Endothelial cell of umbilical vein (primary cell): ENCODE measurements at regions not wholly inside any gene's neighbourhood (a gene's known extent, or its start where the extent isn't known, plus 50 kb on each side); places are given as distances from the start of the nearest gene placed in this dataset.

ENCODE experiments used
- BruUV-seq: library from RNA; stranded (reverse); fragments of 400-500 nt; replicated peaks from 2 replicates; lab custom pipeline; 2021; lab: Mats Ljungman, UMichigan
- CTCF ChIA-PET: fragments of 300-600, 350-600 bp; sonication (Branson Sonifier 250); formaldehyde crosslinking; loops from one replicate; lab custom pipeline; 2021; ENCODE audit warnings: antibody characterized with exemption, inconsistent platforms; lab: Charles Lee
- POLR2A ChIA-PET: fragments of 300-600, 350-600 bp; sonication (Branson Sonifier 250); formaldehyde crosslinking; loops from one replicate; lab custom pipeline; 2021; ENCODE audit warnings: antibody characterized with exemption, inconsistent platforms; lab: Charles Lee
- DNase-seq: peaks from one replicate; pipeline ENCODE4 v3.0.0-alpha.2; 2011; ENCODE audit warnings: low read depth, low spot score
- FAIRE-seq: peaks from 2 replicates; lab custom pipeline; 2011; peaks lifted over from hg19 to GRCh38; lab: Jason Lieb, UNC
- H2AFZ ChIP-seq: 2 replicates; pipeline ENCODE4 v1.6.0; 2012; ENCODE audit warnings: low read depth, low read length, control low read depth, inconsistent platforms
- H3K27ac ChIP-seq: 2 replicates; pipeline ENCODE4 v1.5.1; 2011; ENCODE audit warnings: low read depth, mild to moderate bottlenecking, control low read depth, low read length, moderate library complexity; ENCODE audit not compliant: insufficient read depth
- H3K27me3 ChIP-seq, 2 experiments: 2 replicates each; pipeline versions ENCODE4 v1.6.0 to v1.6.1; 2011; ENCODE audit warnings: low read length in 2 of 2, mixed read lengths in 1 of 2; ENCODE audit not compliant: control insufficient read depth in 2 of 2, insufficient read depth in 2 of 2
- H3K36me3 ChIP-seq, 2 experiments: 2 replicates in 1 of 2; 3 replicates in 1 of 2; pipeline ENCODE4 v1.5.1; 2011; ENCODE audit warnings: low read length in 2 of 2, mild to moderate bottlenecking in 1 of 2, moderate library complexity in 1 of 2; ENCODE audit not compliant: control insufficient read depth in 2 of 2, insufficient read depth in 2 of 2; ENCODE audit errors: extremely low read depth in 1 of 2
- H3K4me1 ChIP-seq: 3 replicates; pipeline ENCODE4 v1.5.1; 2011; ENCODE audit warnings: mild to moderate bottlenecking, low read length; ENCODE audit not compliant: control insufficient read depth, insufficient read depth; ENCODE audit errors: extremely low read depth
- H3K4me2 ChIP-seq: 2 replicates; pipeline ENCODE4 v1.6.1; 2011; ENCODE audit warnings: low read length, control low read depth, mixed read lengths; ENCODE audit not compliant: insufficient read depth
- H3K4me3 ChIP-seq, 3 experiments: fragments of 200-600 bp in 1 of 3; sonication (generic), shearing (Covaris generic) in 1 of 3; replicated peaks in 1 of 3; 2 replicates each; pipeline ENCODE4 v1.5.1; 2011 to 2016; ENCODE audit warnings: control low read depth in 3 of 3, low read length in 3 of 3, mild to moderate bottlenecking in 2 of 3, inconsistent platforms in 1 of 3, low read depth in 1 of 3, moderate library complexity in 1 of 3; ENCODE audit not compliant: insufficient read depth in 1 of 3
- H3K79me2 ChIP-seq: 2 replicates; pipeline ENCODE4 v1.6.0; 2012; ENCODE audit warnings: low read length, inconsistent platforms; ENCODE audit not compliant: control insufficient read depth, insufficient read depth
- H3K9ac ChIP-seq: replicated peaks from 2 replicates; pipeline ENCODE3; 2011; ENCODE audit warnings: low read length, control low read depth; ENCODE audit not compliant: insufficient read depth; ENCODE audit errors: extremely low read depth
- H3K9me1 ChIP-seq: replicated peaks from 3 replicates; pipeline ENCODE4 v1.6.0; 2011; ENCODE audit warnings: mild to moderate bottlenecking, low read length; ENCODE audit not compliant: control insufficient read depth, insufficient read depth; ENCODE audit errors: extremely low read depth
- H3K9me3 ChIP-seq: replicated peaks from 2 replicates; pipeline ENCODE4 v1.5.1; 2012; ENCODE audit warnings: low read length, inconsistent platforms; ENCODE audit not compliant: control insufficient read depth, insufficient read depth
- H4K20me1 ChIP-seq: replicated peaks from 2 replicates; pipeline ENCODE3; 2011; ENCODE audit warnings: mild to moderate bottlenecking, low read length; ENCODE audit not compliant: control insufficient read depth, insufficient read depth; ENCODE audit errors: extremely low read depth
- CTCF ChIP-seq, 2 donors: IDR thresholded peaks; 1 replicate in 1 of 2; 2 replicates in 1 of 2; pipeline ENCODE4 v1.5.1; 2011; ENCODE audit warnings: low read length in 2 of 2, mild to moderate bottlenecking in 2 of 2, moderate library complexity in 2 of 2, control low read depth in 1 of 2, inconsistent platforms in 1 of 2, low read depth in 1 of 2; ENCODE audit not compliant: insufficient read depth in 1 of 2; ENCODE audit errors: extremely low read depth in 1 of 2
- EZH2 ChIP-seq: IDR thresholded peaks from 2 replicates; pipeline ENCODE4 v1.6.1; 2012; ENCODE audit warnings: borderline replicate concordance, low read depth, mild to moderate bottlenecking, moderate library complexity, low read length, inconsistent platforms; ENCODE audit not compliant: severe bottlenecking
- FOS ChIP-seq: IDR thresholded peaks from 2 replicates; pipeline ENCODE4 v1.6.1; 2011; ENCODE audit warnings: mild to moderate bottlenecking, low read length, moderate library complexity, borderline replicate concordance; ENCODE audit not compliant: insufficient read depth
- GATA2 ChIP-seq: IDR thresholded peaks from 2 replicates; pipeline ENCODE4 v1.7.0; 2011; ENCODE audit warnings: low read depth, mild to moderate bottlenecking, moderate library complexity, mixed read lengths, low read length; ENCODE audit not compliant: insufficient read length, insufficient read depth
- JUN ChIP-seq: IDR thresholded peaks from 2 replicates; pipeline ENCODE4 v1.6.1; 2011; ENCODE audit warnings: borderline replicate concordance, low read depth; ENCODE audit not compliant: insufficient read length, insufficient read depth
- MYC ChIP-seq: IDR thresholded peaks from one replicate; pipeline ENCODE4 v1.6.1; 2011; ENCODE audit warnings: mild to moderate bottlenecking, low read depth, low read length
- POLR2A ChIP-seq: IDR thresholded peaks from 2 replicates; pipeline ENCODE4 v1.6.1; 2012; ENCODE audit warnings: low read depth, mild to moderate bottlenecking, control low read depth, low read length
- POLR2AphosphoS5 ChIP-seq: IDR thresholded peaks from 2 replicates; pipeline ENCODE4 v1.6.1; 2012; ENCODE audit warnings: low read depth, mild to moderate bottlenecking, control low read depth, low read length, moderate library complexity; ENCODE audit not compliant: insufficient read depth
- dilution Hi-C: fragments of 300-500 bp; cut with MboI; formaldehyde crosslinking; loops from one replicate; pipeline ENCODE4 v1.15.0; 2019; ENCODE audit warnings: low sequenced_read_pairs; ENCODE audit not compliant: extremely low pct_ligation_motif_present
- intact Hi-C: fragments of 100-400 bp; cut with micrococcal nuclease; formaldehyde crosslinking; loops from one replicate; pipeline ENCODE4 v1.10.0; 2022
- TF ChIP-seq, protein P1 (sequence below): IDR thresholded peaks from 2 replicates; pipeline ENCODE4 v1.6.1; 2011; ENCODE audit not compliant: insufficient read depth, insufficient read length

DNA sequence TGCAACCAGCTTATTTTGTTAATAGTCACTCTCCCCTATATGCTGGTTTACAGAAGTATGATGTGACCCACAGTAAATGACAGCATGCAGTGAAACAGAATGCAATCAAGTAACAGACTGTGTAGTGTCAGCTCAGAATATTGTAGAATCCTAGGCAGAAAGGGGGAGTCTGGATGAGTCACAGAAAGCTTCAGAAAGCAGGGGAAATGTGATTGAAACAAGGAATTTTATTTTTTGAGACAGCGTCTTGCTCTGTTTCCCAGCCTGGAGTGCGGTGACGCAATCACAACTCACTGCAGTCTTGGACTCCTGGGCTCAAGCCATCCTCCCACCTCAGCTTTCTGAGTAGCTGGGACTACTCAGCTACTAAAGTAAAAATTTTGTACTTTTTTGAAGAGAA lies 188.3 kb upstream of the FOXN2 start:
- H4K20me1 ChIP-seq = no peaks in the 10 kb centered on the region
- CTCF ChIA-PET = interaction anchor here (1.2 kb wide), 1 partner anchor 10 kb away, joined by 4 read pairs; no protein-coding TSS in a partner anchor
- no peak for FAIRE-seq
- no peak overlapping the region for H3K4me3 ChIP-seq
- POLR2A ChIA-PET = no interaction called here
- dilution Hi-C loops = no loop called here
- TF ChIP-seq EZH2 (no peak), GATA2 (no peak), MYC (no peak), POLR2AphosphoS5 (no peak), POLR2A (no peak), CTCF (IDR thresholded peaks at IDR 0.05; ENCODE audit: extremely low read depth in 1 of 2, insufficient read depth in 1 of 2, low read depth in 1 of 2, low read length in 2 of 2) (no peak), JUN (no peak), FOS (no peak)
- TF ChIP-seq, protein P1, sequence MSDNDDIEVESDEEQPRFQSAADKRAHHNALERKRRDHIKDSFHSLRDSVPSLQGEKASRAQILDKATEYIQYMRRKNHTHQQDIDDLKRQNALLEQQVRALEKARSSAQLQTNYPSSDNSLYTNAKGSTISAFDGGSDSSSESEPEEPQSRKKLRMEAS = no peak
- peaks cover 0 to 10% of the 10 kb centered on the region in 2 experiments for H3K27me3 ChIP-seq
- H3K79me2 ChIP-seq = no peaks in the 10 kb centered on the region
- H3K9ac ChIP-seq = no peak overlapping the region
- H3K4me2 ChIP-seq = no peak overlapping the region
- no TSS peak for BruUV-seq
- no peaks in the 10 kb centered on the region for H3K9me3 ChIP-seq
- DNase-seq = no peak
- H3K4me1 ChIP-seq = no peaks in the 10 kb centered on the region
- H3K27ac ChIP-seq = no peak overlapping the region
- no peaks in the 10 kb centered on the region for H3K36me3 ChIP-seq
- no peaks in the 10 kb centered on the region for H3K9me1 ChIP-seq
- intact Hi-C loops = no loop called here
- no peak overlapping the region for H2AFZ ChIP-seq
